Activated CD4-positive, alpha-beta memory T cell treated with anti-CD3 and anti-CD28 coated beads, Interleukin-2, amount 10 ng/mL, durations not matched to agents 7 days and 5 days (primary cell): ENCODE measurements at regions not wholly inside any gene's neighbourhood (a gene's known extent, or its start where the extent isn't known, plus 50 kb on each side); places are given as distances from the start of the nearest gene placed in this dataset.

Experiments
- CTCF ChIA-PET: fragments of 350-600 bp; sonication (Branson Sonifier 250); formaldehyde crosslinking; loops from one replicate; lab custom pipeline; 2021; ENCODE audit warnings: antibody characterized with exemption, inconsistent platforms; lab: Charles Lee
- POLR2A ChIA-PET: fragments of 350-600 bp; sonication (Branson Sonifier 250); formaldehyde crosslinking; loops from one replicate; lab custom pipeline; 2021; ENCODE audit warnings: antibody characterized with exemption; lab: Charles Lee
- DNase-seq: peaks from one replicate; pipeline ENCODE4 v3.0.0-alpha.2; 2020
- H3K27ac Mint-ChIP-seq: one replicate; pipeline ENCODE4 v1.8.0; 2021; ENCODE audit warnings: mild to moderate bottlenecking, mixed read lengths
- H3K27me3 Mint-ChIP-seq: one replicate; pipeline ENCODE4 v1.8.0; 2021; ENCODE audit warnings: mixed read lengths
- H3K36me3 Mint-ChIP-seq: one replicate; pipeline ENCODE4 v1.8.0; 2021; ENCODE audit warnings: low read depth, mixed read lengths
- H3K4me1 Mint-ChIP-seq: one replicate; pipeline ENCODE4 v1.8.0; 2021; ENCODE audit warnings: mixed read lengths
- H3K4me3 Mint-ChIP-seq: one replicate; pipeline ENCODE4 v1.8.0; 2021; ENCODE audit warnings: mild to moderate bottlenecking, mixed read lengths
- H3K9me3 Mint-ChIP-seq: one replicate; pipeline ENCODE4 v1.8.0; 2021; ENCODE audit warnings: mixed read lengths

DNA sequence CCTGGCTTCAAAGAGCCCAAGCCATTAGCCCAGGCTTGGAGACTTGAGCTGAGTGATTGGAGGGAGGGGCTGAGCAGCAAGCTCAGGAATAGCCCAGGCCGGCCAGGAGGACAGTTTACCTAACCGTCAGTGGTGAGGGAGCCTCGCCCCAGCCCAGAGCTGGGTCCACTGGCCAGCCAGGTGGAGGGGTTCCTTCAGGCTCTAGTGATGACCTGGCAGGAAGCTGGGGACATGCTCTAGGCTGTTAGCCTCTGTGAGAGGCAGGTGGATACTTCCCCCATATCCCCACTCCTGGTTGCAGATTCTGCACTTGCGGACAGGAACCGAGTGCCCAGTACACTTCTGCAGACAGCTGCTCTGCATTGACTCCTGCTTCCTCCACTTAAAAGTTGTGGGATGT, 61.2 kb upstream of the ANTXRL start:
- Mint-ChIP-seq H3K27me3 (no peaks in the 10 kb centered on the region), H3K9me3 (no peaks in the 10 kb centered on the region), H3K27ac (no peak overlapping the region), H3K4me3 (no peak overlapping the region), H3K36me3 (no peaks in the 10 kb centered on the region), H3K4me1 (no peaks in the 10 kb centered on the region)
- DNase-seq = no peak
- POLR2A ChIA-PET = no interaction called here
- CTCF ChIA-PET = interaction anchor here (0.6 kb wide), 1 partner anchor 75 kb away, joined by 5 read pairs; no protein-coding TSS in a partner anchor

DNA sequence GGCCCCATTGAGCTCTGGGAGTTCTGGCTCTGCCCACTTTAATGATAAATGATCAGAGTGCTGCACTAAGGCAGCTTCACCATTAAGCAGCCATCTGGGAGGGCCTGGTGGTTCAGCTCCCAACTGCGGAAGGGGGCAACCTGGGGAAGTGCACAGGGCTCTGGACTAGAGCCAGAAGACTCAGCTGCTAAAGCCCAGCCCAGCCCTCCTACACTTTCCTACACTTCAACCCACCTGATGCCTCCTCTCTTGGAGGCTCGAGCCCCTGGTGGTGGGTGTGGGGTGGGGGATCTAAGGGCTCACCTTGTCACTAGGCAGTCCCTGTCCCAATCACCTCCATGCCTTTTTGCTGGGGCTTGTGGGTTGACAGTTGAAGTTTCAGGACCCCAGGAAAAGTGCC, 60.6 kb upstream of the ANTXRL start:
- ChIA-PET POLR2A (no interaction called here), CTCF (no interaction called here)
- Mint-ChIP-seq H3K36me3 (no peaks in the 10 kb centered on the region), H3K27me3 (no peaks in the 10 kb centered on the region), H3K4me1 (no peaks in the 10 kb centered on the region), H3K9me3 (no peaks in the 10 kb centered on the region), H3K4me3 (no peak overlapping the region), H3K27ac (no peak overlapping the region)
- DNase-seq = no peak

DNA sequence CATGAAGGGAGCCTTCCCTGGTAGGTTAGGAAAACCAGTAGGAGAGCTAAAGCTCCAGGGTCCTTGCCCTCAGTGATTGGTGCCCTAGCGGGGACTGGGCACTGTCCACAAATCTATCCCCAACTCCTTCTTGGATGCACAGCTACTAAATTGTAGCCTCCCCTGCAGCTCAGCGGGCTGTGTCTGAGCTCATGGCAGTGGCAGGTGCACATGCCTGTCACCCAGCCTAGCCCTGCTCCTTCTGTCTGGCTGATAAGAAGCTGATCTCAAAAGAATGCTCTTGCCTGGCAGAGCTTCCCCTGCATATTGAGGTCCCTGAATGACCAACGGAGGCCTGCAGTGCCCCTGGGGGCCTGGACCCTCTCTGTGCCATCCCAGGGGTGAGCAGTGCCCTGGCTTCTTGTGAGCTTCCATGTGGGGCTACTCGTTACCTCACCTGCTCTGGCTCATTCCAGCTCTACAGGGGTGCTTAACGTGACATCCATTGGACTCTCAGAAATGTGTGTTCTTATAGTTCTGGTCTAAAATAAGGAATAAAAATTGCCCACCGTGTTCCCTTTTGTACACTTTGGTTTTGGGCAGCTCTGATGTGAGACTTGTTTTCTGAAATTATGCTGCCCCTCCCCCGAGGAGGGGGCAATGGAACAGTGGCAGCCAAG, 59.8 kb upstream of the ANTXRL start:
- ChIA-PET POLR2A (no interaction called here), CTCF (no interaction called here)
- Mint-ChIP-seq H3K27ac (no peak overlapping the region), H3K4me1 (no peaks in the 10 kb centered on the region), H3K36me3 (no peaks in the 10 kb centered on the region), H3K4me3 (no peak overlapping the region), H3K27me3 (no peaks in the 10 kb centered on the region), H3K9me3 (no peaks in the 10 kb centered on the region)
- no peak for DNase-seq

DNA sequence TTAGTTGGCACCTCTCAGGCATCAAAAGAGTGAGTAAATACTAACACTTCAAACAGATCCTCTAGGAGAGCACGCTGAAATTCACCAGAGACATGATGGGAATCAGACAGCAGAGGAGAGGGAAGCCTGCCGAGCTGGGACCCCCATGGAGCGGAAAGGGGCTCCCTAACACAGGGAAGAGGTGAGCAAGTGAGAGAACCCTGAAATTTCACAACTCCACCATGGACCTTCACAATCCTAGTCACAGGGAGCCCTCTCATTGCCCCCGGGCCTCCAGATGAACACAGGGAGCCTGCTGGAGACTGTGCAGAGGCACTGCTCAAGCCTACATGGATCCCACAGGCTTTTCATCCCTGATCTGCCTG, 59.2 kb upstream of the ANTXRL start:
- Mint-ChIP-seq H3K9me3 (no peaks in the 10 kb centered on the region), H3K4me1 (no peaks in the 10 kb centered on the region), H3K36me3 (peaks cover 4% of the 10 kb centered on the region), H3K27ac (no peak overlapping the region), H3K4me3 (no peak overlapping the region), H3K27me3 (no peaks in the 10 kb centered on the region)
- DNase-seq = no peak
- POLR2A ChIA-PET = no interaction called here
- CTCF ChIA-PET = no interaction called here

DNA sequence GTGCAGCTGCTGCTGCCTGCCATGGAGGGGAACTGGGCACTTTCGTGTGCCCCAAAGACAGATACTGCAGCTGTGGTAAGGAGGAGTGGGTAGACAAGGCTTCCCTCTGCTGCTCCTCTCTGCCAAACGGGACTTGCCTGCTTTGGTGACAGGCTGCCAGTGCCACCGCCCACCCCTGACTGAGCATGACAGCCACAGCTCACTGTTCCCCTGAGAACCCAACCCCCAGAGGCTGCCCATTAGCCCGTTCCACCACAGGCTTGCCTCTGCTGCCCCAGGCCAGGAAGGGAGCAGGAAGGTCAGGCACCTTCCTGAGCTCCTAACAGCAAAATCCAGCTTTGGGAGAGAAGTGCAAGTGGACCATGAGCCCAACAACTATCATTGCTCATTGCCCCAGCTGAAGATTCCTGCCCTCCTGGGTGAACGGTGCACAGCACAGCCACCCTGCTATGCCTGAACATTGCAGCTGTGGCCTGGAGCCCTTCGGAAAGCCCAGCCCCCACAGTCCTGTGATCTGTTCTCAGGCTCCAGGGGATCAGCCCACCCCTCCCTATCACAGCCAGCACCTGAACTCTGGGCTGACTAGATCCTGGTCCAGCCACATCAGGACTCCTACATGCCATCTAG, 58.7 kb upstream of the ANTXRL start:
- Mint-ChIP-seq H3K27ac (no peak overlapping the region), H3K36me3 (peaks cover 6% of the 10 kb centered on the region), H3K9me3 (no peaks in the 10 kb centered on the region), H3K4me1 (no peaks in the 10 kb centered on the region), H3K27me3 (no peaks in the 10 kb centered on the region), H3K4me3 (no peak overlapping the region)
- ChIA-PET CTCF (no interaction called here), POLR2A (no interaction called here)
- DNase-seq = no peak

DNA sequence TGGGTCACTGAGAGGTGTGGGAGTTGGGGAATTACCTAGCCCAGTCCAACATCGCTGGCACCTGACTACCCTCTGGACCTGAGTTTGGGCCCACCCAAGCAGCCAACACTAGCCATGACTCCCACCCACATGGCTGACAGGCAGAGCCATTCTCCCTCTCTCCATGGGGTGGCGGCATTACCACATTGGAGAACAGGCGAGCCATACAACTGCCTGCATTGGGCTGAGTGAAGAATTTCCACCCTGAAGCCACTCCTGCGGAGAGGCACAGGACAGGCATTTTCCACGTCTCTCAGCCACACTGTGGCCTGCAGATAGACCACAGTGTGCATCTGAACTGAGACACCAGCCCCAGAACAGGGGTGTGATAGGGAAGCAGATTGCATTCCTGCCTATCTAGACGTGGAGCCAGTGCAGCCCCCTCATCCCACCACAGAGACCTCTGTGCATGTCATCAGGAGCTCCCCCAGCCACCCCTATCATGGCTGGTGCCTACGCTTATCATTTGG, 58.2 kb upstream of the ANTXRL start:
- CTCF ChIA-PET = interaction anchor here (0.7 to 1.9 kb wide), 5 partner anchors 10 to 979 kb away, joined by 3 to 10 read pairs (median 3); no protein-coding TSS in a partner anchor
- H3K9me3 Mint-ChIP-seq = no peaks in the 10 kb centered on the region

DNA sequence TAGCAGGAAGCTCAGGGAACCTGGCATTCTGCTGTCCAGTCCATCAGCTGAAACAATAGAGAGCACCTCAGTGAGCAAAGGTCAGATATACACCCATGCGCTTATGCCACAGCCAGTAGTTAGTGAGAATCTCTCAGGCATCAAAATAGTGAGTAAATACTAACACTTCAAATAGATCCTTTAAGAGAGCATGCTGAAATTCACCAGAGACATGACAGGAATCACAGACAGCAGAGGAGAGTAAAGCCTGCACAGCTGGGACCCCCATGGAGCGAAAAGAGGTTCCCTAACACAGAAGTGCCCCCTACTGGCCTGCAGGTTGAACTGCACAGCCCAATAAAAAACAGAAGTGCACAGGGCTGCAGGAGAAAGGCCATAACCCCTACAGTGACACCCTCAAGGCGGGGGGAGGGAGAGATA, 57.6 kb upstream of the ANTXRL start:
- H3K4me3 Mint-ChIP-seq = no peak overlapping the region
- H3K9me3 Mint-ChIP-seq = no peaks in the 10 kb centered on the region
- POLR2A ChIA-PET = no interaction called here
- no peak for DNase-seq
- no peaks in the 10 kb centered on the region for H3K27me3 Mint-ChIP-seq
- H3K27ac Mint-ChIP-seq = no peak overlapping the region
- H3K36me3 Mint-ChIP-seq = peaks cover 6% of the 10 kb centered on the region
- H3K4me1 Mint-ChIP-seq = no peaks in the 10 kb centered on the region
- CTCF ChIA-PET = interaction anchor here (0.7 to 1.9 kb wide), 5 partner anchors 10 to 979 kb away, joined by 3 to 10 read pairs (median 3); no protein-coding TSS in a partner anchor

More for the DNA sequence above, 58.2 kb upstream of the ANTXRL start:
- Mint-ChIP-seq H3K4me1 (no peaks in the 10 kb centered on the region), H3K27ac (no peak overlapping the region), H3K36me3 (peaks cover 6% of the 10 kb centered on the region), H3K27me3 (no peaks in the 10 kb centered on the region), H3K4me3 (no peak overlapping the region)
- DNase-seq = peak; percentile 61
- POLR2A ChIA-PET = no interaction called here

DNA sequence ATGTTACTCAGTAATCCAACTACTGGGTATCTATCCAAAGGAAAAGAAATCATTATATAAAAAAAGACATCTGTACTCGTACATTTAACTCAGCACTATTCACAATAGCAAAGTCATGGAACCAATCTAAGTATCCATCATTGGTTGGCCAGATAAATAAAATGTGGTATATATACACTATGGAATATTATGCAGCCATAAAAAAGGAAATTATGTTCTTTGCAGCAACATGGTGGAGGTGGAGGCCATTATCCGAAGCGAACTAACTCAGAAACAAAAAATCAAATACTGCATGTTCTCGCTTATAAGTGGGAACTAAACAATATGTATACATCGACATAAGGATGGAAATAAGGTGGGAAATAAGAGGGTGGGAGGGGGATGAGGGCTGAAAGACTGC, 56.2 kb upstream of the ANTXRL start:
- peaks cover 6% of the 10 kb centered on the region for H3K36me3 Mint-ChIP-seq
- H3K4me3 Mint-ChIP-seq = no peak overlapping the region
- no peaks in the 10 kb centered on the region for H3K9me3 Mint-ChIP-seq
- H3K4me1 Mint-ChIP-seq = no peaks in the 10 kb centered on the region
- ChIA-PET POLR2A (no interaction called here), CTCF (interaction anchor here (1.6 kb wide), 1 partner anchor 40 kb away, joined by 3 read pairs; no protein-coding TSS in a partner anchor)
- no peak for DNase-seq
- H3K27me3 Mint-ChIP-seq = no peaks in the 10 kb centered on the region
- no peak overlapping the region for H3K27ac Mint-ChIP-seq

DNA sequence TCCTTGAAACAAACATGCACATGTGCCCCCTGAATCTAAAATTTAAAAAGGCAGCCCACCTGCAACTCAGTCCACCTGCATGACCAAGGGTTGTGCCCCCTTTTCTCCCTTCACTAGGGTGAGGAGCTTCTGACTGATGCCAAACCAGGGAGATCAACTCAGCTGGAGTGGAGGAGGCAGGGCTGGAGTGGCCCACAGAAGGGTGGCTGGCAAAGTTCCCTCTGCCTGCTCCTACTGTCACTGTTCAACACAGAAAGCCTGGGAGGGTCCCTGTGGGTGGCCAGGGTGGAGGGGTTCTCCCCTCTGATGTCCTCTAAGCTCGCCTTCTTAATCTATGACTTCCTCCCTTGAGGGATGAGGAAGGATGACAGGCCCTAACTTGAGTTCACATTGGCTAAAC, 55.7 kb upstream of the ANTXRL start:
- H3K36me3 Mint-ChIP-seq = peaks cover 6% of the 10 kb centered on the region
- H3K4me3 Mint-ChIP-seq = no peak overlapping the region
- no peaks in the 10 kb centered on the region for H3K27me3 Mint-ChIP-seq
- no peak for DNase-seq
- H3K4me1 Mint-ChIP-seq = no peaks in the 10 kb centered on the region
- ChIA-PET CTCF (no interaction called here), POLR2A (no interaction called here)
- H3K9me3 Mint-ChIP-seq = no peaks in the 10 kb centered on the region
- no peak overlapping the region for H3K27ac Mint-ChIP-seq

DNA sequence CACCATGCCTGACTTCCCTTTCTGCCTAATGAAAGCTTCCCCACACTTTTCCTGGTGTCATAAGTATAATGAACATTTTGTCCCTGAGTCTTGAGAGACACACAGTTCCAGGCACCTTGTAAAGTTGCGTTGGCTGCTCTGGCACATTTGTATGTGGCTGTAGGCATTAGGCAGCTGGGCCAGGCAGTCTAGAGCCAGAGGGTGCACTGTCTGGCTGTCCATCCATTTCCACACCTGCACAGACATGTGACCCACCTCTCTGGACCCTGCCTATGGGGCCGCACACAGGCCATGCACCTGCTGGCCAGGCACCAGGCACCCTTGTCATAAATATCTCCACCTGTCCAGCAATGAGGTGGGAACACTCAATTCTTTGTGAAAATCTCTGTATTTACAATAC, 54.7 kb upstream of the ANTXRL start:
- Mint-ChIP-seq H3K27me3 (no peaks in the 10 kb centered on the region), H3K27ac (no peak overlapping the region), H3K4me3 (no peak overlapping the region), H3K4me1 (no peaks in the 10 kb centered on the region), H3K36me3 (peaks cover 8% of the 10 kb centered on the region), H3K9me3 (no peaks in the 10 kb centered on the region)
- ChIA-PET CTCF (no interaction called here), POLR2A (no interaction called here)
- no peak for DNase-seq

DNA sequence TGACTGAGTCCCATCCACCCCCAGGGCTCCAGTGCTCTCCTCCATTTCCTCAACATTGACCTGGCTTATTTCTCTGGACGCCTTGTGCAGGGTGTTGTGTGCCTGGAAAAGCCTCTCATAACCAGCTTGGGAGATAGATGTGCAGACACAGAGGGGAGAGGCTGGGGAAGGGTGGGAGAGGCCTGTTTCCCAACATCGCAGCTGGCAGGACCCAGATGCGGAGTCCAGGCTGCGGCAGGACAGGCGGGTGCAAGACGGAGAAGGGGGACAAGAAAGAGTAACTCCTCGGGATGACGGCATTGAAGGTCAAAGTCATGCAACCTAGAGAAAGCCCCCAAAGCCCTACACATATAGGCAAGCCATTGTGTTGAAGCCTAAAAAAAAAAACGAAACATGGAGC, 54.1 kb upstream of the ANTXRL start:
- POLR2A ChIA-PET = no interaction called here
- CTCF ChIA-PET = no interaction called here
- H3K4me3 Mint-ChIP-seq = no peak overlapping the region
- H3K4me1 Mint-ChIP-seq = no peaks in the 10 kb centered on the region
- H3K27ac Mint-ChIP-seq = no peak overlapping the region
- no peak for DNase-seq
- peaks cover 8% of the 10 kb centered on the region for H3K36me3 Mint-ChIP-seq
- H3K9me3 Mint-ChIP-seq = no peaks in the 10 kb centered on the region
- no peaks in the 10 kb centered on the region for H3K27me3 Mint-ChIP-seq

DNA sequence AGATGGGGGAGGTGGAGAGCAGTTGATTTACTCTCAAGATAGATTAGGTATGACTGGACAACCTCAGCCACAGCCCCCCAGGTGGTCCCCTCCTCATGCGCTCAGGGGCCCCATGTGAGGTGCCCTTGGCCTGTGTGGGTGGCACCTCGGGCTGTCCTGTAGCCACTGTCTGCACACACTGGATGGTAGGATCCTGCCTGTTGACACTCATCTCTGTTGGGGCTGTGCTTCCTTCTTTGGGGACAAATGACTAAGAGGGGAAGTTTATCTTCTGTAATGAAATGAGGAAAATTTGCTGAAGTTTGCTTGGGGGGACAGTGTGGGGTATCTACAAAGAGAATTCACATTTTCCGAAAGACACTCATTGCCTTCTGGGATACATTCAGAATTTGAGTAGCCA, 53.6 kb upstream of the ANTXRL start:
- POLR2A ChIA-PET = no interaction called here

DNA sequence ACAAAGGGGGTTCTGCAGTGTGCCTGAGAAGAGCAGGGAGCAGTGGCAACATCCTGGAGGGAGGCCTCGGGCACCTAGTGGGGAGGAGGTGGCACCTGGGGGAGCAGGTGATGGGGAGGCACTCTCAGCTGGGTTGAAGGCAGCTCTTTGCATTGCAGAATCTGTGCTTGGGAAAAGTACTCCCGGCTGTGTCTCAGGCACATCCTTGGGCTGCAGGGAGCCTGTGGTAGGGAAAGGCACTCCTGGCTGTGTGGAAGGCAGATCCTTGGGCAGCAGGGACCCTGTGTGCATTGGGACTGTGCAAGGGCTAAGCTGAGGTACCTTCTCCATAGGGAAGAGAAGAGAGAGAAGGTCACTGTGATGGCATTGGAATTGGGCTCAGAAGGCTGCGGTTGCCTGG, 52.8 kb upstream of the ANTXRL start:
- no peak overlapping the region for H3K4me3 Mint-ChIP-seq
- POLR2A ChIA-PET = no interaction called here
- H3K27ac Mint-ChIP-seq = no peak overlapping the region
- no peak for DNase-seq
- H3K4me1 Mint-ChIP-seq = no peaks in the 10 kb centered on the region
- H3K36me3 Mint-ChIP-seq = peaks cover 8% of the 10 kb centered on the region
- CTCF ChIA-PET = no interaction called here
- no peaks in the 10 kb centered on the region for H3K27me3 Mint-ChIP-seq
- H3K9me3 Mint-ChIP-seq = no peaks in the 10 kb centered on the region

More for the DNA sequence above, 53.6 kb upstream of the ANTXRL start:
- H3K27ac Mint-ChIP-seq = no peak overlapping the region
- no peaks in the 10 kb centered on the region for H3K9me3 Mint-ChIP-seq
- CTCF ChIA-PET = no interaction called here
- H3K36me3 Mint-ChIP-seq = peaks cover 8% of the 10 kb centered on the region
- H3K4me1 Mint-ChIP-seq = no peaks in the 10 kb centered on the region
- no peak overlapping the region for H3K4me3 Mint-ChIP-seq
- DNase-seq = no peak
- H3K27me3 Mint-ChIP-seq = no peaks in the 10 kb centered on the region
